ENCODE measurements at regions not wholly inside any gene's neighbourhood (a gene's known extent, or its start where the extent isn't known, plus 50 kb on each side); places are given as distances from the start of the nearest gene placed in this dataset.

DNA sequence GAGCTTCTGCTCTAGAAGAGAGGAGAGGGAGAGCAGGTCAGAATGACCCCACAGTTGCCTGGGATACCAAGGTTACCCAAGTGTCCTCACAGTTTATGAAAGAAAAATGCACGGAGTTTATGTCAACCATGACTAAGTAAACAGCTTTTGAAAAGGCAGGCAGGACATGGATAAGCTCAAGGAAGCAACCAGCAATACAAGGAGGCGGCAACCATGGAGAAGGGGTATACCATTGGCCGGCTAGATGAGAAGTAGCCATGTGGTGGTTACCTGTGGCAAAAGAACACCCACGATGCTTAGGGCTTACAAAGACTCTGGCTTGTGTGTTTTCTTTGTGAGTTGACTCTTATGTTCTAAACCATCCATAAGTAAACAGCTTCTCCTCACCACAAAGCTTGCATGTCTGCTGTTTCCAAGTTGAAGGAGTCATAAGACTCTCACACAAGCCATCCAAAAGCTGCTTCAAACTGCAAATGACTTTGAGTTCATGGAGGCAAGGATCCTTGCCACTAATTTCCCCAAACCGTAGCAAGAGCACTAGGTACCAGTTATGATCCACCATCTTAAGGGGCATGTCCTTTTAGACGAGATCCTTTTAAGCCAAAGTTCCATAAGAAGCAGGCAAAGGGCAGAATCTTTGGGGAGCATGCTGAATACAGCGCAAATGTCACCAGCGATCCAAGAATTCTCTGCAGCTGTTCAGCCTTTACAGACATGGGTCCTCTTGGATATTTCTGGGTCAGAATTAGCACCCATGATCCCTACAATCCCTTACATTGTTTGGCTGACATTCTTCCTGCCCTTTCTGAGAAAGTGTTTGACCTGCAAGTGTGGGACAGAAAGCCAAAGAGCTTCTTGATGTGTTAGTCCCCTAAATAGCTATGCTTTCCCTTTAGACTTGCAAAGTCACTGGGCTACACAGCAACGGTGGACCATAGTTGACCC lies 74.8 kb upstream of the IPO5 start:
- no peaks in the 10 kb centered on the region for H3K79me1 ChIP-seq (ENCODE audit: low read depth, low read length)
- no peak overlapping the region for H2BK15ac ChIP-seq (ENCODE audit: low read length)
- no peak overlapping the region for H2BK12ac ChIP-seq (ENCODE audit: low read depth, low read length)
- H3K4me3 ChIP-seq (ENCODE audit: extremely low read depth in 1 of 4, insufficient read depth in 2 of 4, low read depth in 3 of 4, low read length in 4 of 4), result no peak overlapping the region
- no peaks in the 10 kb centered on the region for H3K9me3 ChIP-seq (ENCODE audit: insufficient read depth in 2 of 2, low read depth in 1 of 2, low read length in 1 of 2)
- TF ChIP-seq PHF8 (conservative IDR thresholded peaks at IDR 0.05; ENCODE audit: low read depth, low read length) (no peak), NANOG (IDR thresholded peaks at IDR 0.05; ENCODE audit: insufficient read depth, low read depth, low read length, poor library complexity, severe bottlenecking) (no peak), TCF12 (IDR thresholded peaks at IDR 0.05; ENCODE audit: low read depth, low read length) (no peak), SP1 (IDR thresholded peaks at IDR 0.05; ENCODE audit: low read depth, low read length) (no peak), CHD2 (IDR thresholded peaks at IDR 0.05; ENCODE audit: low read length) (no peak)
- TF ChIP-seq, protein P1, sequence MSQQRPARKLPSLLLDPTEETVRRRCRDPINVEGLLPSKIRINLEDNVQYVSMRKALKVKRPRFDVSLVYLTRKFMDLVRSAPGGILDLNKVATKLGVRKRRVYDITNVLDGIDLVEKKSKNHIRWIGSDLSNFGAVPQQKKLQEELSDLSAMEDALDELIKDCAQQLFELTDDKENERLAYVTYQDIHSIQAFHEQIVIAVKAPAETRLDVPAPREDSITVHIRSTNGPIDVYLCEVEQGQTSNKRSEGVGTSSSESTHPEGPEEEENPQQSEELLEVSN (IDR thresholded peaks at IDR 0.05), result no peak
- TF ChIP-seq, protein P2, sequence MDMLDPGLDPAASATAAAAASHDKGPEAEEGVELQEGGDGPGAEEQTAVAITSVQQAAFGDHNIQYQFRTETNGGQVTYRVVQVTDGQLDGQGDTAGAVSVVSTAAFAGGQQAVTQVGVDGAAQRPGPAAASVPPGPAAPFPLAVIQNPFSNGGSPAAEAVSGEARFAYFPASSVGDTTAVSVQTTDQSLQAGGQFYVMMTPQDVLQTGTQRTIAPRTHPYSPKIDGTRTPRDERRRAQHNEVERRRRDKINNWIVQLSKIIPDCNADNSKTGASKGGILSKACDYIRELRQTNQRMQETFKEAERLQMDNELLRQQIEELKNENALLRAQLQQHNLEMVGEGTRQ (IDR thresholded peaks at IDR 0.05; ENCODE audit: low read length), result no peak
- 92% methylated on average over 9 of the region's 9 CpGs; no CpG with 5 or more reads in 1 of the 2 experiments for WGBS, 2 experiments (ENCODE audit: extremely low coverage in 1 of 2, insufficient coverage in 1 of 2, insufficient read length in 1 of 2, insufficient replicate concordance in 2 of 2, low coverage in 1 of 2, low lambda C conversion rate in 2 of 2, missing lambda C conversion rate in 1 of 2)
- peaks cover 0 to 1% (median 0%) of the 10 kb centered on the region in 4 experiments; a peak in 1 of 7 replicates for H3K27me3 ChIP-seq (replicated peaks in 1 of 4; ENCODE audit: control insufficient read depth in 3 of 4, extremely low read depth in 1 of 4, insufficient read depth in 3 of 4, low read length in 3 of 4)
- no peak overlapping the region for H3K18ac ChIP-seq (ENCODE audit: extremely low read depth, low read length)
- H2BK120ac ChIP-seq (replicated peaks; ENCODE audit: low read depth, low read length), result no peak overlapping the region
- H3K9ac ChIP-seq (replicated peaks in 1 of 4; ENCODE audit: extremely low read depth in 1 of 4, low read depth in 3 of 4, low read length in 3 of 4), result no peak overlapping the region
- ChIA-PET CTCF (ENCODE audit: partially characterized antibody) (interaction anchor here (0.9 to 1.8 kb wide), 6 partner anchors 10 to 225 kb away, joined by 3 to 8 read pairs (median 4); no protein-coding TSS in a partner anchor), POLR2A (ENCODE audit: partially characterized antibody) (no interaction called here)
- H3K4ac ChIP-seq (replicated peaks; ENCODE audit: insufficient read length, low read depth, low read length), result no peak overlapping the region
- FAIRE-seq (no peak), DNase-seq (ENCODE audit: low read depth in 1 of 2, low spot score in 2 of 2) (peak in 1 of 2 experiments; percentile 7)
- no peak overlapping the region for H2BK20ac ChIP-seq (ENCODE audit: low read length)
- H3K79me2 ChIP-seq (ENCODE audit: control insufficient read depth in 1 of 2, insufficient read depth in 2 of 2, low read length in 2 of 2), result no peaks in the 10 kb centered on the region
- H3K4me2 ChIP-seq (ENCODE audit: insufficient read depth in 1 of 2, low read depth in 2 of 2, low read length in 2 of 2), result no peak overlapping the region
- H3K4me1 ChIP-seq (replicated peaks in 1 of 4; ENCODE audit: control insufficient read depth in 3 of 4, insufficient read depth in 4 of 4, low read length in 3 of 4), result peaks cover 0 to 6% (median 4%) of the 10 kb centered on the region in 4 experiments; a peak in 5 of 7 replicates
- no peak overlapping the region for H3K14ac ChIP-seq (ENCODE audit: insufficient read length)
- no peak overlapping the region for H3K27ac ChIP-seq (ENCODE audit: low read depth, low read length)
- H3K56ac ChIP-seq (replicated peaks; ENCODE audit: insufficient read length, low read depth, low read length), result no peak overlapping the region
- no peaks in the 10 kb centered on the region for H4K20me1 ChIP-seq (replicated peaks in 1 of 2; ENCODE audit: control insufficient read depth in 1 of 2, insufficient read depth in 2 of 2, low read length in 2 of 2)
- no peak overlapping the region for H4K5ac ChIP-seq (ENCODE audit: insufficient read length, low read depth, low read length)
- H4K8ac ChIP-seq (ENCODE audit: extremely low read depth, insufficient read depth, low read length), result no peak overlapping the region
- no peak overlapping the region for H3K23ac ChIP-seq (ENCODE audit: insufficient read length)
- H2AK5ac ChIP-seq (ENCODE audit: low read depth, low read length), result no peak overlapping the region
- H3K23me2 ChIP-seq (ENCODE audit: low read depth, low read length), result no peaks in the 10 kb centered on the region; the same call in 1 of the 2 replicates
- no peak overlapping the region for H4K91ac ChIP-seq (replicated peaks; ENCODE audit: insufficient read length, low read length)
- H2AFZ ChIP-seq (ENCODE audit: low read length), result no peak overlapping the region
- no peak overlapping the region for H2BK5ac ChIP-seq (ENCODE audit: low read depth, low read length)
- no peaks in the 10 kb centered on the region for H3K36me3 ChIP-seq (ENCODE audit: control insufficient read depth in 2 of 4, insufficient read depth in 4 of 4, low read length in 3 of 4)
